GM21717 (cell line): ENCODE measurements at regions not wholly inside any gene's neighbourhood (a gene's known extent, or its start where the extent isn't known, plus 50 kb on each side); places are given as distances from the start of the nearest gene placed in this dataset.
"Not testable (repeated sequence)": the region's sequence is repeated elsewhere in the genome, so short reads cannot be mapped to it uniquely, and the experiment has no call there.

Experiments used
- ATAC-seq: cut with Tn5 transposase; IDR thresholded peaks from one replicate; pipeline ENCODE4 v1.9.1; 2021; ENCODE audit warnings: mild to moderate bottlenecking, moderate library complexity; ENCODE audit not compliant: unreplicated experiment

DNA sequence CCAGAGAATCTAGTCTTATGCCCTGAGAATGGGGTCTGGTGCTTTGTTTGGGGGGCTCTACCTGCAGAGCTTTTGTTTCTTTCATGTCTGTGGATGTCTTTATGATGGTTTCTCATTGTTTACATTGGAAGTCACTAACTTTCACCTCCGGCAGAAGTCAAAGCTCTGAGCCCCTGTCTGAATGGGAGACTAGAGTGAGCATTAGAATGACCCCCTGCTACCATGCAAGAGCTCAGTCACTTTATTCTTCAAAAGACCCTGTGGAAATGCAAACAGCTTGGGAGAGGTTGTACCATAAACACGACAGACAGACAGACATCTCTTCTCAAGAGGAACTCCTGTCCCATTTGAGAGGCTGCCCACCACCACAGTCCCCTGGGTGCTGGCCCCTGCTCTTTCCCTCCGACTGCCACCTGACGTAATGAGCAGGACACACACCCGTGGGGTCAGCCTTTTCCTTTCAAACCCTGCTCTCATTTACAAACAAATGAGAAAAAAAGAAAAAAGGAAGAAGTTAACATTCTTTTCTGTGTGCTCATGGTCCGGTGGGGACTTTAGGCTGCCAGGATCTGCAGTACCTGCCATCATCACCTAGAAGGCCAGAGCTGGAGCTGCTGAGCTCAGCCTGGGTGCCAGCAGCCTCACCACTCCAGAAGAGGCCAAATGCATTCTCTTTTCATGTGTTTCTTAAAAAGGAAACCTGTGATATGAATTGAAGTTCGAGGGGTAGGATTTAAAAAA, 91.6 kb downstream of the FZD1 start:
- no peak for ATAC-seq

DNA sequence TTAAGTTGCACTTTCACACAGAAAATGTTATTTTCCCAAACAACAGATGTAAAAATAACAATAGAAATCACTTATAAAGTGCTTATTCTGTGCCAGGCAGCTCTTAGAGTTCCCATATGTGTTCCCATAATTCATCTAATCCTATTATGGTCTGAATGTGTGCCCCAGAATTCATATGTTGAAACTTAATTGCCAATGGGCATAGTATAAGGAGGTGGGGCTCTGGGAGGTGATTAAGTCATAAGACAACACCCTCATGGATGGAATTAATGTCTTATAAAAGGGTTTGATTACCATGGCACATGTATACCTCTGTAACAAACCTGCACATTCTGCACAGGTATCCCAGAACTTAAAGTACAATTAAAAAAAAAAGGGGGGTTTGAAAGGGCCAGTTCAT, 92.7 kb downstream of the FZD1 start:
- ATAC-seq: no peak

DNA sequence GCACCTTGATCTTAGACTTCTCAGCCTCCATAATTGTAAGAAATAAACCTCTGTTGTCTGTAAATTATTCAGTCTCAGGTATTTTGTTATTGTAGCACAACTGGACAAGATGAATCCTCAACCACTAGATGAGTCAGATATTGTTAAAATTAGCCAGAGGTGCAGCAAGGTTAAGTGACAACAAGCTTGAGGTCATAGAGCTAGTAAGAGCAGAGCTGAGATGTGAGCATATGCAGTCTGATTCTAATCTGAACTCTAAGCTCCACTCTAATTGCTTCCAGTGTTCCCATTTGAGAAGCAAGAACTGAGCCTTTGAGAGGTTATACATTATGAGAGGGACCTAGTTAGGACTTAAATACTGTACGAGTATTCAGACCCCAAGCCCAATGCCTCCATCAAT, 93.1 kb downstream of the FZD1 start:
- no peak for ATAC-seq

DNA sequence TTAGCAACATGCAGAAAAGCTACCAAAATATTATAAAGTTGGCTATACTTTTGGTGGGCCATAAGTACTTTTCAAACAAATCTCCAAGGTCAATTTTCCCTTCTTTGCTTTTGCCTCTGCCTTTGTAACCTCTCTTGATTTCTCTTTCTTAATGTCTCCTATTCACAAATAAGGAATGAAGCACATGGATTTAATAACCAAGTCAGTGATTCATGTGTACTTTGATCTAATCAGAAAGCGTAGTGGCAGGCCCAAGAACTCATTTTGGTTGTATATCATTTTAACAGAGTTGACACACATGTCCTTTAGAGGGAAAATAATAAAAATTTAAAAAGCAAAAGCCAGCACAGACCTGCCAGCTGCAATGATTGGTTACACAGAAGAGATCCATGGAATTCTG, 93.7 kb downstream of the FZD1 start:
- no peak for ATAC-seq

DNA sequence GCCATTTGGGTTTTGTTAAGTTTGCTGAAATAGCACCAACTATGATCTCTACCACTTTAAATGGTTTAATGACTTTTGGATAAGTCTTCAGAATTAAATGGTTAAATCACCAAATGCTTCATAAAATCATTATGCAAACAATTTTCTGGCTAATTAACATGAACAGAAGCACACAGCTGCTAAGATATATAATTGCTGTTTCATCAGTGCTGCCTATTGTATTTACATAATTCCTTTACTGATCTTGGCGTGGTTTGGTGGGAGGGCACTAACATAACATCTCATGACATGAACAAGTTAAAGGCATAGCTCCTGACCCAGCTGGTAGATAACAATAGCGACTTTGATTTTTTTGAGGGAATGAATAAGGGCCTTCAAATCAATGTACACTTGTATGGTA, 94.1 kb downstream of the FZD1 start:
- ATAC-seq: no peak

DNA sequence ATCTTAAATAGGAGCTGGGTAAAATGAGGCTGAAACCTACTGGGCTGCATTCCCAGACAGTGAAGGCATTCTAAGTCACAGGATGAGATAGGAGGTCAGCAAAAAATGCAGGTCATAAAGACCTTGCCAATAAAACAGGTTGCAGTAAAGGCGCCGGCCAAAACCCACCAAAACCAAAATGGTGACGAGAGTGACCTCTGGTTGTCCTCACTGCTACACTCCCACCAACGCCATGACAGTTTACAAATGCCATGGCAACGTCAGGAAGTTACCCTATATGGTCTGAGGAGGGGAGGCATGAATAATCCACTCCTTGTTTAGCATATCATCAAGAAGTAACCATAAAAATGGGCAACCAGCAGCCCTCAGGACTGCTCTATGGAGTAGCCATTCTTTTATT, 100.9 kb downstream of the FZD1 start:
- ATAC-seq: not testable (repeated sequence)

DNA sequence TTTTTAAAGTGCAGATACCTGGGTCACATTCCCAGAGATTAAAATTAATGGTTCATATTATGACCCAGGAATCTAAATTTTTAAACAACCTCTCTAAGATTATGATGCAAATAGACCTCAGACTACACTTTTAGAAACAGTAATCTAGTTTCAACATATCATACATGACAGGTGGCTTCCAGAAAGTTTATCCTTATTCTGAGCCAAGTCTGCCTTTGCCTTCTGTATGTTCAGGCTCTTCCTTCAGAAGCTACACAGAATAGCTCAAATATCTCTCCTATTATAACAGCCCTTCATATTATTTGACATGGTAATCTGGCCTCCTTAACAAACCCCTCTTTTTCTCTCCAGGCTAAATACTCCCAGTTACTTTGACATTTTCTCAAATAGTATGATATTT, 101.9 kb downstream of the FZD1 start:
- no peak for ATAC-seq

DNA sequence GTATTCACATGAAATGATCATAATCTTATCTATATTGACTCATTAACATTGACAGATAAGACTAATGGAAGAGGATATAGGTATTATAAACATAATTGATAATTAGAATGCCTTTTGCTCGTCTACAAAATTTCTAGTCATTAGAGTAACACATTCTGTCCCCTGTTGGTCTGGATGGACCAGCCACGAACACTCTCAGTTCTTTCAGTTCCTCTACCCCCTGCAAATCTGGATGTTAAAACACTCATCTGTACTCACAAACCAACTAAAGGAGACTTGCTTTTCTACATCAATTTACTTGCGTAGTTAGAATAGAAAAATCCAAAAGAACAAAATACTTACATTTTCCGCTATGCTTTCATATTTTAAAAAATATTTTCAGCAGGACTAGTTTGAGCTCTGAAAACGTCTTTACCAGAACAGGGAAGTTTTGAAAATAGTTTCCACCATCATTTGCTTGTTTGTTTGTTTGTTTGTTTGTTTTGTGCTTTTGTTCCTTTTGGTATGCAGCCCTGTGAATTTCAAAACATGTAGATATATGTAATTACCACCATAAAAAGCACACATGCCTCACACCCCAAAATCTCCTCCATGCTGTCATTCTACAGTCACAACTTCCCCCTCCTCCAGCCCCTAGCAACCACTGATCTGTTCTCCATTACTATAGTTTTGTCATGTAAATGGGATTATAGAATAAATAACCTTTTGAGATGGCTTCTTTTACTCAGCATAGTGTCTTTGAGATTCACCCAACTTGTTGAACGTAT, 103.8 kb downstream of the FZD1 start:
- ATAC-seq: no peak

DNA sequence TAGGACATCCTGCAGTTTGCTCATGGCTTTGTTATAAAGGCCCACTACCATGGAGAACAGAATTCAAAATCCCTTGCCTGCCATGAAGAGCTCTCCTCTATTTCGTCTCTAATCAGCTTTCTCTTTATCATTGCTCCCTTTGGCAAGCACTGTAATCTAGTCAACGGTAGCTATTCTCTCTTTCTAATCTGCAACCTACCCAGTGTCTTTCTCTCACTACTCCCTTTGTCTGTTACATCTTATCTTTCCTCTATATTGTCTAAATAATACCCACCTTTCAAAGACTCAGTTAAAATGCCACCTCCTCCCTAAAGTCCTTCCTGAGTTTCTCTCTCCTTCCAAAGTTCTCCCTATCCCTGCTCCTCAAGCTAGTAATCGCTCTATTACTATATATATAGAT, 108.1 kb downstream of the FZD1 start:
- ATAC-seq: no peak

DNA sequence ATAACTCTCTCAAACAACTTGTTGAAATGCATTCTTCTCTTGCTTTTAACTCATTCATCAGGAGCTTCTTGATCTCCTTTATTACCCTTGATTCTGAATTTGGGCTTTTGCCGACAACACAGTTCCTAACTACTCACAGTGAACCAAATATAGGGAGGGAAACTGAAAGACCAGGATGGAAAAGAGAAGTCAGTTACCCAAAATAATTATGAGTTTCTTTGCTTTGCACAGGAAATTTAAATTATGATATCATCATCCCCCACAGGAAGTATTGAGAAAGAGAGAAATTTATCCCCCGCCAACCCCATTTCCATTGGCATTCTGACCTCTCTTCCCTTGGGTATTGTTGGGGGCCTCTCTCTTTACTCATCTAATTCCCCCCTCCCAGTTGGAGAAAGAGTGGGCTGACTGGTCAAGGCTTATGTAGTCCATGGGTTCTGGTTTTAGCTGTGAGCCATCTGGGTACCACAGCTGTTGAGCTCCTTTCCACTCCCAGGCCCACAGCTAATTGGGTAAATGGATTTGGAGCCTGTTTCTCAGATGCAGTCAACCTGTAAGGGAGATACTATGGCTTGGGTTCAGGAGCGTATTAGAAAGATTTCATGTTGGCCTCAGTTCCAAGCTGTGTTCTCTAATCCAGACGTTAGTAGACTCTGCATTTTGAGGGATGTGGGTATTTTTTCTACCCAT, 109.0 kb downstream of the FZD1 start:
- ATAC-seq: no peak

DNA sequence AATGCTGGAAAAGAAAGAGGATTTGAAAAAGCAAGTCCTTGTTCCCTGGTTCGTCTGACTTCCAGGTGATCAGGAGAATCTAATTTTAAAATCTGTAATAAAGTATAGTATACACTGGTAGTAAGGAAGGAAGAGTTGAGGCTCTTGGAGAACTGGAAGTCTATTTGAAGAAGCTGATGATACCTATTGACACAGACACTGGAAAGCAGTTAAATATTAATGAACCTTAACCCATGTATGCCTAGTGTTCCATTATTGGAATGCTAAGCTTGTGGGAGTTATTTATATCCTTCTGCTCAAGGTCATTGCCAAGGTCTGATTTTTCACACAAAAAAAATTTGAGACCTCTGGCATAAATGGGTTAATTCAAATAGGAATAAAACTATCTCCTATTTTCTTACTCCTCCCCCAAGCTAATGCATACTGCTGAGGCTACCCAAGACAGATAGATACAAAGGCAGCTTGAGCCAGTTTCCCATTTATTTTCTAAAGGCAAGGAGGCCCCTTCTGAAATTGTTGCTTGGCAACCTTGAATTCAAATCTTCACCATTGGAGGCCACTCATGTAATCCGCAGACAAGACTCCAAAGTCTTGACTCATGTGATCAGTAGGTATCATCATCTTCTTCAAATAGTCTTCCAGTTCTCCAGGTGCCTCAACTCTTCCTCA, 110.2 kb downstream of the FZD1 start:
- ATAC-seq: no peak

DNA sequence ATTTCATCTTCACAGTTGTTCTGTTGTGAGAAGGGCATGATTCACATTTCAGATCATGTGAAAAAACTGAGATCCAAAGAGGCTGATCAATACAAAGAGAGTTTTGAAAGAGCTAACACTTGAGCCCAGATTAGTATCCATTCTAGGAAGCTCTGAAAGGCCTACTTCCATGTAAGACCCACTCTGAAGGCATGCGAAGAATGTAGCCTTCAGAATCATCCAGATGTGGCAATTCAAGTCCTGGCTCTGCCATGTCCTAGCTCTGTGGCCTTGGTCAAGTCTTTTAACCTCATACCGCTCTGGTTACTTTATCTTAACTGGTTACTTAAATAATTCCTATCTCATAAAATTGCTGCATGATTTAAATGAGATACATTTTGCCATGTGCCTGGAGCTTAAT, 111.1 kb downstream of the FZD1 start:
- ATAC-seq: no peak

DNA sequence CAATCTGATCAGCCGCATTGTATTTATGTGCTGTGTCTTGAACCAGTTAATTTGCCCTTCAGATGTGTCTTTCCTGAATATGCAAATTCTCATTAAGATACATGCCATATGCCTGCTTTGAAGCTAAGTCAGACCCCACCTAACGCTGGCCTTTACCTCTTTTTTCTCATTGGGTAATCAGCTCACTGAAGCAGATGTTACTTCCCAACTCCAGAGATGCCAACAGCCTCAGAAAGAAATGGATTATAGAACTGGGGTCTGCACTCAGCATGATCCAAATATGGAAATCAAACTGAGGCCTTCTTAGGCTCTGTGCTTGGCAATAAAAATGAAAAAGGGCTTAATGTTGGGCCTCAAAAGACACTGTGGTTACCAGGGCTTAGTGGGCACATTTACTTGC, 113.9 kb downstream of the FZD1 start:
- no peak for ATAC-seq

DNA sequence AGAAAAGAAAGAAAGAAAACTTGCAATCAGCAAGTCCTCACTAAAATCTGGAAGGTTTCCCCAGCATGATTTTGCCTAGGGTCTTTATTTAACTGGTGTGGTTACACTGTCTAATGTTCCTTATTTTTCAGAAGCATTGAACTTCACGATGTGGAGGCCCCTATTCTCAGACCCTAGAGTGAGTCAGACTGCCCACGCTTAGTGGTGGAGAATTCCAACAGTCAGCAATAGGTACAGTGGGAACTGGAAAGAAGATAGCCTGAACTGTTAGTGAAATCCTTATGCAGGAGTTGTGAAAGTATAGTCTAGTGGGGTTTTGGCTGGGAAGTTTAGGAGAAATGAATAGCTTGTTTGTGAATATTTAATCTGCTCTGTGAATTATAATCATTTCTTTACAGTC, 115.0 kb downstream of the FZD1 start:
- no peak for ATAC-seq

DNA sequence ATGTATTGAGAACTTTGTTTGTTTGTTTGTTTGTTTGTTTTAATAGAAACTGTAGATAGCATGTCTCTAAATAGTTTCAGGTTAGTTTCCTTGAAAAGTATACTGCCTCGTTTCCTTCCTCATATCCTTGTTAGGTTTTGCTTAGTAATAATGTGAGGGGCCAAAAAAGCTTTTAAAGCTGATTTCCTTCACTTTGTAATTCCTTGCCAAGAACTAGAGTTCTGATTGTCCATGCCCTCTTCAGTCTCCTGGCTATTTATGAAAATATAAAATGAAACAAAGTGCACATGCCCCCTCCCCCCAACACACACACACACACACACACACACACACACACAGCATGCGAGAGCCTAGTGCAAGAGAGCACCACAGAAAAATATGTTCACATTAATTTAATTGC, 115.8 kb downstream of the FZD1 start:
- ATAC-seq: no peak

DNA sequence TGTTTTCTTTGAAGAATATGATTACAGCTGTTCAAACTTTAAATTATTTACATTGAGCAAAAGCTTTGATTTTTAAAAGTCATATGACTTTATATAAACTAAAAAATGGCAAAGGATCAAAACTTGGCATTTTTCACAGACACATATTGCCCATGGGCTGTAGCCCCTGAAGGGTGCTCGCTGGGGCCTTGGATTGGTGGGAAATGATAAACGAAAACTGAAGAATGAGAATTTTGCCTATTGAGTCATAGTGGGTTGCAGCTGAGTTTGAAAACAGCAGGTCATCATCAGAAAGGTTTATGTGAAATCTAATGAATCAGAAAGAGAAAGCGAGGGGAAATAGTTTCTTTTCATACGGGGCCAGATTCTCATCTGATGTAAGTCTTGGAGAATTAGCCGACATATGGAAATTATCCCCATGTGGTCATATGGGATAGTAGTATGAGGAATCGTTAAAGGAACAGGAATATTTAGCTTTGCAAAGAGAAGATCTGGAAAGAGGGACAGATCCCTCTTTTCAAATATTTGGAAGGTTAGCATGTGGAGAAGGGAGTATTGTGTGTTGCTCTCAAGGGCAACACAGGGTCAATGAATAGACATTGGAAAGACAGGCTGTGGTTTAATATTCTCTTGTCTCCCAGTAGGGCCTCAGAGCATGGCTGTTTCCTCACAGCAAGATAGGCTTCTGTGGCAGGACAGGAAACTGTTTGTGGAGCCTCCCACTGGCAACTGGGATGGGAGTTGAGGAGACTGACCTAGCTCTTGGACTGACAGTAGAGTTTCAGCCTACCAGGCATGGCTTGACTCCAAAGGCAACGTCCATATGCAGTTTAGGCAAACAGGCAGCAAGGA, 119.0 kb downstream of the FZD1 start:
- ATAC-seq: no peak

DNA sequence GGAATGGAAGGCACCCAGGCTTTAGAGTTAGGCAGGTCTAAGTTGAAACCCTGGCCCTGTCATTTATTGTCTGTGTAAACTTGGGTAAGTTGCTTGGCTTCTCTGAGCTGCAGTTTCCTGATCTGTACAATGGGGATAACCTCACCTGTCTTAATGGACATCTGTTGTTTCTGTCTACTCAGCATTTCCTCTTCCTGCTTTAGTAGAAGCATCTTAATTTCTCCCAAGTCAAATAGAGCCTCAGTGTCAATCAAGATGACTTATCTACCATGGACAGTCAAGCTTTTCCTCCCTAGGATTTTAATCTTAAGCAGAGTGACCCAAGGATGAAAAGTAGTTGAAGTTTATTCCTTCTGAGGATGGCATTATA, 119.7 kb downstream of the FZD1 start:
- ATAC-seq: no peak

DNA sequence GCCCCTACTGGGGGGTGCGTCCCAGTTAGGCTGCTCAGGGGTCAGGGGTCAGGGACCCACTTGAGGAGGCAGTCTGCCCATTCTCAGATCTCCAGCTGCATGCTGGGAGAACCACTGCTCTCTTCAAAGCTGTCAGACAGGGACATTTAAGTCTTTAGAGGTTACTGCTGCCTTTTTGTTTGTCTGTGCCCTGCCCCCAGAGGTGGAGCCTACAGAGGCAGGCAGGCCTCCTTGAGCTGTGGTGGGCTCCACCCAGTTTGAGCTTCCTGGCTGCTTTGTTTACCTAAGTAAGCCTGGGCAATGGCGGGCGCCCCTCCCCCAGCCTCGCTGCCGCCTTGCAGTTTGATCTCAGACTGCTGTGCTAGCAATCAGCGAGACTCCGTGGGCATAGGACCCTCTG, 130.5 kb downstream of the FZD1 start:
- ATAC-seq: not testable (repeated sequence)

DNA sequence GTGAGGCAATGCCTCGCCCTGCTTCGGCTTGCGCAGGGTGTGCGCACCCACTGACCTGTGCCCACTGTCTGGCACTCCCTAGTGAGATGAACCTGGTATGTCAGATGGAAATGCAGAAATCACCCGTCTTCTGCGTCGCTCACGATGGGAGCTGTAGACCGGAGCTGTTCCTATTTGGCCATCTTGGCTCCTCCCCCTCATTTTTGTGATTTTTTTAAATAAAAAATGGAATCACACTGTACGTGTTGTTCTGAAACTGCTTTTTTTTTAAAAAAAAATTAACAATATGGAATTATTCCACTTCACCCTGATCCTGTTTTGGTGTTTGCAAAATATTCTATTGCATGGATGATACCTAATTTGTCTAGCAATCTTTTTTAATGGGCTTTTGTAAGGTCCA, 131.1 kb downstream of the FZD1 start:
- not testable (repeated sequence) for ATAC-seq

DNA sequence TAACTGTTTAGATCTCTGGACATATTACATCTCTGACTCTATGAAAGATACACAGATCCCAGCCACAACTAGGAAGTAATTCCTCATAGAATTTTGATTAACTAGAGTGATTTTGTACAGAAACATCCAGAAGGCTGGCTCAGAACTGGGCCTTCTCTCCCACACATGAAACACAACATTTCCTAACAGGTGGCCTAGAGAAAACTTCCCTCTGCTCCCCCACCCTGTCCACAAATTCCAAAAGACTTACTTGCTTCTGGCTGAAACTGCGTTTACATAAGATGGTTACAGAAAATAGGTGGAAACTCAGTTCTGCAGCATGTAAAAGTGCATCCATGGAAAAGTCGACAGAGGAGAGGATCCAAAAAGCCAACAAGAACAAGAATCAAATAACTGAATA, 132.9 kb downstream of the FZD1 start:
- no peak for ATAC-seq

DNA sequence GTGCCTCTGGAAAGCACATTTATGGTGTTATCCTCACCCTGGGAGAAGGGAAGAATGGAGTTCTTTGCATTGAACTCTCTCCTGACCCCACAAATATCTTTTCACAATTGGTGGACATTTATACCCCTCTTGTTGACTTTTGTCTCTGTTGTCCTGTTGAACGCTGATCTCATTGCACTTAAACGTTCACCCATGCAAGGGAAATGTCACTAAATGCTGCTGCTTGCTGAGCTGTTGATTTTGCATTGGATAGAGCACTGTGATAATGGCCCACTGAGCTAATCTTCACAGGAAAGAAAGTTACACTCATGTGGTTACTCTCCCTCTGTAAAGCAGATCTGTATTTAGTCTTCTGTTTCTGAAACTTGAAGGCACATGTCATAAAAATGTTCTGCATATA, 133.4 kb downstream of the FZD1 start:
- no peak for ATAC-seq
